Type B pancreatic cell (in vitro differentiated cells): ENCODE measurements at regions not wholly inside any gene's neighbourhood (a gene's known extent, or its start where the extent isn't known, plus 50 kb on each side); places are given as distances from the start of the nearest gene placed in this dataset.

ENCODE experiments used
- DNase-seq: peaks from one replicate; pipeline ENCODE4 v3.0.0; 2021; ENCODE audit warnings: mixed read lengths; ENCODE audit not compliant: unreplicated experiment; ENCODE audit errors: extremely low spot score
- H3K27ac Mint-ChIP-seq: 2 replicates; pipeline ENCODE4 v1.8.0; 2021; ENCODE audit warnings: mild to moderate bottlenecking, mixed read lengths
- H3K27me3 Mint-ChIP-seq: 2 replicates; pipeline ENCODE4 v1.8.0; 2021; ENCODE audit warnings: mixed read lengths
- H3K36me3 Mint-ChIP-seq: 2 replicates; pipeline ENCODE4 v1.8.0; 2021; ENCODE audit warnings: mixed read lengths
- H3K4me1 Mint-ChIP-seq: one replicate; pipeline ENCODE4 v1.8.0; 2021; ENCODE audit warnings: mixed read lengths; ENCODE audit not compliant: unreplicated experiment
- H3K4me3 Mint-ChIP-seq: 2 replicates; pipeline ENCODE4 v1.8.0; 2021; ENCODE audit warnings: mild to moderate bottlenecking, mixed read lengths
- H3K9me3 Mint-ChIP-seq: 2 replicates; pipeline ENCODE4 v1.8.0; 2021; ENCODE audit warnings: mixed read lengths
- CTCF ChIP-seq: fragments of 200-600 bp; sonication (generic); conservative IDR thresholded peaks from 2 replicates; pipeline ENCODE4 v1.5.0; 2021; ENCODE audit warnings: antibody characterized with exemption, mild to moderate bottlenecking

GRCh38 chr10:93216341-93216985 is 142.8 kb downstream of the CYP26A1 start:
- no peaks in the 10 kb centered on the region for H3K27me3 Mint-ChIP-seq

GRCh38 chr10:93218386-93218785 is 144.7 kb downstream of the CYP26A1 start:
- DNase-seq: no peak
- Mint-ChIP-seq H3K4me3 (no peak overlapping the region), H3K36me3 (no peaks in the 10 kb centered on the region), H3K27ac (no peak overlapping the region), H3K27me3 (peaks cover 5% of the 10 kb centered on the region), H3K4me1 (peaks cover 4% of the 10 kb centered on the region), H3K9me3 (peaks cover 4% of the 10 kb centered on the region)
- TF ChIP-seq CTCF: no peak

More at GRCh38 chr10:93216341-93216985, 142.8 kb downstream of the CYP26A1 start:
- no peak for TF ChIP-seq CTCF
- Mint-ChIP-seq H3K9me3 (no peaks in the 10 kb centered on the region), H3K27ac (no peak overlapping the region), H3K4me1 (no peaks in the 10 kb centered on the region), H3K4me3 (no peak overlapping the region), H3K36me3 (no peaks in the 10 kb centered on the region)
- DNase-seq: no peak

GRCh38 chr10:93219347-93219746 is 145.7 kb downstream of the CYP26A1 start:
- no peak for TF ChIP-seq CTCF
- Mint-ChIP-seq H3K4me3 (no peak overlapping the region), H3K27ac (no peak overlapping the region), H3K36me3 (no peaks in the 10 kb centered on the region), H3K4me1 (peaks cover 4% of the 10 kb centered on the region), H3K27me3 (peaks cover 5% of the 10 kb centered on the region), H3K9me3 (peaks cover 5% of the 10 kb centered on the region)
- DNase-seq: no peak

GRCh38 chr10:93220296-93221170 is 146.8 kb downstream of the CYP26A1 start:
- Mint-ChIP-seq H3K4me3 (no peak overlapping the region), H3K9me3 (peaks cover 5% of the 10 kb centered on the region), H3K27ac (no peak overlapping the region), H3K36me3 (no peaks in the 10 kb centered on the region), H3K27me3 (peaks cover 5% of the 10 kb centered on the region), H3K4me1 (peaks cover 4% of the 10 kb centered on the region)
- no peak for DNase-seq
- TF ChIP-seq CTCF: no peak

GRCh38 chr10:93221171-93221496 is 147.4 kb downstream of the CYP26A1 start:
- Mint-ChIP-seq H3K27ac (no peak overlapping the region), H3K36me3 (no peaks in the 10 kb centered on the region), H3K27me3 (peaks cover 5% of the 10 kb centered on the region), H3K4me1 (peaks cover 4% of the 10 kb centered on the region), H3K9me3 (peaks cover 5% of the 10 kb centered on the region), H3K4me3 (no peak overlapping the region)
- TF ChIP-seq CTCF: no peak
- no peak for DNase-seq
